ENCODE measurements at regions not wholly inside any gene's neighbourhood (a gene's known extent, or its start where the extent isn't known, plus 50 kb on each side); places are given as distances from the start of the nearest gene placed in this dataset.

DNA sequence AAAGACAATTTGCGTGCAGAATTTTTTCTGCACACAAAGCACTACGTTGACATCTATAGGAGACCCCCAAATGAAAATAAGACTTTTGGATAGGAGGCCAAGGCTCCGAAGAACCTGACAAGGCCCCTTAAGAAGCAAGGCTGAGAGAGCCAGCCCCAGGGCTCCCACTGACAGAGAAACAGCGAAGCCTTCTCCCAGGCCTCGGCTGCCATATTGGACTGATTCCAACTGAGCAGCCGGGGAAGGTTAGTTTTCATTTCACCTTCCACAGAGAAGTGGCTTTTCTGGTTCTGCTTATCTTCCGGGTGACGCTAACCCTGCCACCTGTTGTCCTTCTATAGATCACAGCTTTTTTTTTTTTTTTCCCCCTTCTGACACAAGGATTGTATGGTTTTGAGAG, 356.7 kb downstream of the SOX9 start:
- DNase-seq (ENCODE audit: low read depth), result peak; percentile 78
- TF ChIP-seq, protein P1, sequence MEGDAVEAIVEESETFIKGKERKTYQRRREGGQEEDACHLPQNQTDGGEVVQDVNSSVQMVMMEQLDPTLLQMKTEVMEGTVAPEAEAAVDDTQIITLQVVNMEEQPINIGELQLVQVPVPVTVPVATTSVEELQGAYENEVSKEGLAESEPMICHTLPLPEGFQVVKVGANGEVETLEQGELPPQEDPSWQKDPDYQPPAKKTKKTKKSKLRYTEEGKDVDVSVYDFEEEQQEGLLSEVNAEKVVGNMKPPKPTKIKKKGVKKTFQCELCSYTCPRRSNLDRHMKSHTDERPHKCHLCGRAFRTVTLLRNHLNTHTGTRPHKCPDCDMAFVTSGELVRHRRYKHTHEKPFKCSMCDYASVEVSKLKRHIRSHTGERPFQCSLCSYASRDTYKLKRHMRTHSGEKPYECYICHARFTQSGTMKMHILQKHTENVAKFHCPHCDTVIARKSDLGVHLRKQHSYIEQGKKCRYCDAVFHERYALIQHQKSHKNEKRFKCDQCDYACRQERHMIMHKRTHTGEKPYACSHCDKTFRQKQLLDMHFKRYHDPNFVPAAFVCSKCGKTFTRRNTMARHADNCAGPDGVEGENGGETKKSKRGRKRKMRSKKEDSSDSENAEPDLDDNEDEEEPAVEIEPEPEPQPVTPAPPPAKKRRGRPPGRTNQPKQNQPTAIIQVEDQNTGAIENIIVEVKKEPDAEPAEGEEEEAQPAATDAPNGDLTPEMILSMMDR (IDR thresholded peaks at IDR 0.05; ENCODE audit: control insufficient read depth, extremely low read depth, insufficient read depth), result peak; percentile 12; the same call in 1 of the 2 replicates
- H3K4me3 ChIP-seq (ENCODE audit: low read depth, low read length), result 0 out of 2 replicates have a peak overlapping the region, but pooled peaks have one; percentile 14

DNA sequence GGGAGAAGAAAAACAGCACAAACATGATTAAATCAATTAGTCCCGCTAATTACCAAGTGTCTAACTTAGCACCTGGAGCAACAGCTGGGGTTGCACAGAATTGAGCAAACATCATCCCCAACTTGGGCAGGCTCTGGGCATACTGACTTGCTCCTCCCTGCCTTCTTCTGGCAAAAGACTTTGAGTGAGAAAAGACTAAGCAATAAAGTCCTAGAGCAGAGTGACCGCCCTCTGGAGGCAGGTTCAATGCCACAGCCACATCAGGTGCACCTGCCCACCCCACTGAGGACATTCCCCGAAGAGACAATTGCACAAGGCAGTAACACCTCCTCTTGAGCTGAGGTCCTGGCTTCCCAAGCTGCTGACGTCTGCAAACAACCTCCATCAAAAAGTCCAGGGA, 358.3 kb downstream of the SOX9 start:
- TF ChIP-seq, protein P1 (IDR thresholded peaks at IDR 0.05; ENCODE audit: control insufficient read depth, extremely low read depth, insufficient read depth), result 0 out of 2 replicates have a peak, but pooled peaks have one; percentile 16
- no peak for DNase-seq (ENCODE audit: low read depth)
- no peak overlapping the region for H3K4me3 ChIP-seq (ENCODE audit: low read depth, low read length)

DNA sequence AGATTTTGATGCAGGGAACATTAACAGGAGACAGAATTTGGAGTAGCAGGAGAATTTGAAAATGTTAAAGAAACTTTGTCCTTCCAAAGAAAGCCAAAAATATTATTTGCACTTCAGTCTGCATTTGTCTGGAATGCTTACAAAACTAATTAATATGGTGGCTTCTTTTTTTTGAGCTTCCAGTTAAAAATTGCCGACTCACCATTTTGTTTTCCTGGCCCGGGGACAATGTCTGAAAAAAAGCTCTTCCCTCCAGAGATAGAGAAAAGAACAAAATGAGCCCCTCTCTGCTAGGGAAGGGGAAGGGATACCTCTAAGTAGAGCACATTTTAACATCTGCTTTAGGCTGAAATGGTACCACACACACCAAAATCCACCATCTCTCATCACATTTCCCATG, 360.8 kb downstream of the SOX9 start:
- TF ChIP-seq, protein P1 (IDR thresholded peaks at IDR 0.05; ENCODE audit: control insufficient read depth, extremely low read depth, insufficient read depth), result no peak
- no peak overlapping the region for H3K4me3 ChIP-seq (ENCODE audit: low read depth, low read length)
- no peak for DNase-seq (ENCODE audit: low read depth)

DNA sequence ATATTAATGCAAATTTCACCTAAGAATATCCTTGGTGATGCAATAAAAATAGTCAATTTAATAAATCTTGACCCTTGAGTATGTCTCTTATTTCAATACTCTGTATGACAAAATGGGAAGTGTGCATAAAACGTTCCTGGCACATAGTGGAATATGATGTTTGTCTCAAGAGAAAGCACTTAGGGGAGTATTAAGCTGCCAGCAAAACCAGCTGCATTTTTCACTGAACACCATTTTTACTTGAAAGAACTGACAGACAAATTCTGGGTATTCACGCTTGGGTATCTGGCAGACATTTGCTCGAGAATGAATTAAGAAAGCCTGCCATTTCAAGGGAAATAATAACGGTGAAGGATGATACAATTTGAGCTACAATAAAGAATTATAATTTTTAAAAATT, 364.8 kb downstream of the SOX9 start:
- TF ChIP-seq, protein P1 (IDR thresholded peaks at IDR 0.05; ENCODE audit: control insufficient read depth, extremely low read depth, insufficient read depth), result no peak
- no peak for DNase-seq (ENCODE audit: low read depth)
- H3K4me3 ChIP-seq (ENCODE audit: low read depth, low read length), result no peak overlapping the region

DNA sequence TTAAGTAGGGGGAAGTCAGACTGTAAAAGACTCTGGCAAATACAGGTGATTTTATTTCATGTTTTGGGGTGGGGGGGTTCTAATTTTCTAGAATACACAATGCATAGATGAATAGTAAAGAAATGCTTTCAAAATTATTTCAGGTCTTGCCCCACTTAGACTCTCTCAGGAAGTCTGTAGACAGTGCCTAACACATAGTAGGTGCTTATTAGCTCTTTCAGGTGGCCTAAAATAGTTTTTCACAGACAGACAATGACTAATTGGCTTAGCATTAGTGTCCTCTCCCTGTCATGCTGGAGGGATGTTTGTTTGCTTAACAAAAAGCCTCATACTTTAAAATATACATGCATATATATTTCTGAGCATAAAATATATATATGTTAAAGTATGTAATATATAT, 366.0 kb downstream of the SOX9 start:
- TF ChIP-seq, protein P1 (IDR thresholded peaks at IDR 0.05; ENCODE audit: control insufficient read depth, extremely low read depth, insufficient read depth), result no peak
- DNase-seq (ENCODE audit: low read depth), result no peak
- no peak overlapping the region for H3K4me3 ChIP-seq (ENCODE audit: low read depth, low read length)

DNA sequence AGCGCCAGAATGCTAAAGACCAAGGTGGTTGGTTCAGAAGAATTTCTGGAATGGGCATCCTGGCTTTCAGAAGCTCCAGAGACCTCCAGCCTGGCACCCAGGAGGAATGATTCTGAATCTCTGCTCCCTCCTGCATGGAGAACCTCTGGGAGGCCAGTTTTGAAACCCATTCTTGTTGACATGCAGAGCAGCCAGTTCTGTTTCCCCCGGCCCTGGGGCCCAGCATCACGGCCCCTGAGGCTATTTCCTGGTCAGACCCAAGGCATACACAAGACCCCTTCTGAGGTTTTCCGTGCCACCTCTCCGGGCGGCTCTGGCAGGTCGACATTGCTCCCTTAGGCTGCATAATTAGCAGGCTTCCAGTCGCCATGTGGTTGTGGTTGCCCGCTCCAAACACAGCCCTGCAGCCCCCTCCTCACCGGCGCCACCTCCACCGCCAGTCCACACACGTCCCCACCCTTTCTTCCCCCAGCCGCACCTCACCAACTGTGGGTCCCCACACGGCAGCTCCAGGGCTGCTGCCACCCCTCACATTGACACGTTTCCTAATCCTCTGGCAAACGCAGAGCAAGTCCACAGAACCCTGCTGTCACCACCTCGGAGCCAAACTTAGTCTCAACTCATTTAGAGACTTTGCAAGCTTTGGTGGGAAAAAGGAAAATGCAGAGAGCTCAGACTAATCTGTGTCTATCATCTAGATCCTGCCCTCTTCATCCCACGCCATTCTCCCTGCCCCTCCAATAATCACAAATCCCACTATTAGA, 367.1 kb downstream of the SOX9 start:
- no peak for DNase-seq (ENCODE audit: low read depth)
- TF ChIP-seq, protein P1 (IDR thresholded peaks at IDR 0.05; ENCODE audit: control insufficient read depth, extremely low read depth, insufficient read depth), result no peak
- no peak overlapping the region for H3K4me3 ChIP-seq (ENCODE audit: low read depth, low read length)

All from LNCaP clone FGC (cell line).